AG04449 (cell line): ENCODE measurements at regions not wholly inside any gene's neighbourhood (a gene's known extent, or its start where the extent isn't known, plus 50 kb on each side); places are given as distances from the start of the nearest gene placed in this dataset.

ENCODE experiments used
- CTCF ChIA-PET: fragments of 350-600 bp; formaldehyde crosslinking; extraction: SDS; loops from one replicate; lab custom pipeline; 2021; ENCODE audit warnings: antibody characterized with exemption; lab: Yijun Ruan, JAX
- POLR2A ChIA-PET: fragments of 400-600, 350-600 bp; formaldehyde crosslinking; extraction: SDS; loops from one replicate; lab custom pipeline; 2020; ENCODE audit warnings: antibody characterized with exemption, inconsistent platforms; lab: Yijun Ruan, JAX
- DNase-seq: peaks from one replicate; pipeline ENCODE4 v3.0.0-alpha.2; 2010; ENCODE audit warnings: low read depth, low spot score
- H3K4me3 ChIP-seq: 2 replicates; pipeline ENCODE4 v1.5.1; 2011; ENCODE audit warnings: low read depth, mild to moderate bottlenecking, control low read depth, low read length
- TF ChIP-seq, protein P1 (sequence below): IDR thresholded peaks from one replicate; pipeline ENCODE4 v1.5.1; 2011; ENCODE audit warnings: mild to moderate bottlenecking, moderate library complexity, low read length, control low read depth, inconsistent platforms; ENCODE audit not compliant: insufficient read depth; ENCODE audit errors: missing control alignments

GRCh38 chr18:2336690-2337392 lies 234.5 kb downstream of the METTL4 start:
- CTCF ChIA-PET, result interaction anchor here (1.0 to 3.6 kb wide), 6 partner anchors 9 to 210 kb away, joined by 3 to 48 read pairs (median 6); no protein-coding TSS in a partner anchor

DNA sequence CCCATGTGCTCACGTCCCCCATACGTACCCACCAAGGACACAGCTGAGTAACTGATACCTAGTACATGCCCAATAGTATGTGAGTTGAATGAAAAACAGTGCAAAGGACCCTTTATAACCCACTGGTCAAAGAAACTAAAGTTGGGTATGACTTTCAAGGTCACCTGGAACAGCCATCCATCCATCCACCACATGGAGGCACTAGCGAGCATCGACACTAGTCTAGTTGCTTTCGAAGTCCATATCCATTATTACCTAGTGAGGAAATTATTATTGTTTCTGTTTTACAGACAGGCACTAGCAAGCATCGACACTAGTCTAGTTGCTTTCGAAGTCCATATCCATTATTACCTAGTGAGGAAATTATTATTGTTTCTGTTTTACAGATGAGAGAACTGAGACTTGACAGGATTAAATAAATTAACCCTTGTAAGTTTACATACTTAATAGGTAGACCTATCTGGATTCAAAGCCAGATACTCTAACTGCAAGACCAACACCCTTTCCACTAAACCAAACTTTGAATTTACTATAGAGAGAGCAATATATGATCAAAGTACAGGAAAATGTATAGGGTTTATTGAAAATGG lies 233.7 kb downstream of the METTL4 start:
- TF ChIP-seq, protein P1, sequence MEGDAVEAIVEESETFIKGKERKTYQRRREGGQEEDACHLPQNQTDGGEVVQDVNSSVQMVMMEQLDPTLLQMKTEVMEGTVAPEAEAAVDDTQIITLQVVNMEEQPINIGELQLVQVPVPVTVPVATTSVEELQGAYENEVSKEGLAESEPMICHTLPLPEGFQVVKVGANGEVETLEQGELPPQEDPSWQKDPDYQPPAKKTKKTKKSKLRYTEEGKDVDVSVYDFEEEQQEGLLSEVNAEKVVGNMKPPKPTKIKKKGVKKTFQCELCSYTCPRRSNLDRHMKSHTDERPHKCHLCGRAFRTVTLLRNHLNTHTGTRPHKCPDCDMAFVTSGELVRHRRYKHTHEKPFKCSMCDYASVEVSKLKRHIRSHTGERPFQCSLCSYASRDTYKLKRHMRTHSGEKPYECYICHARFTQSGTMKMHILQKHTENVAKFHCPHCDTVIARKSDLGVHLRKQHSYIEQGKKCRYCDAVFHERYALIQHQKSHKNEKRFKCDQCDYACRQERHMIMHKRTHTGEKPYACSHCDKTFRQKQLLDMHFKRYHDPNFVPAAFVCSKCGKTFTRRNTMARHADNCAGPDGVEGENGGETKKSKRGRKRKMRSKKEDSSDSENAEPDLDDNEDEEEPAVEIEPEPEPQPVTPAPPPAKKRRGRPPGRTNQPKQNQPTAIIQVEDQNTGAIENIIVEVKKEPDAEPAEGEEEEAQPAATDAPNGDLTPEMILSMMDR, result peak; percentile 65
- no peak for DNase-seq
- POLR2A ChIA-PET, result no interaction called here
- no peak overlapping the region for H3K4me3 ChIP-seq
- CTCF ChIA-PET, result interaction anchor here (1.0 to 3.6 kb wide), 9 partner anchors 9 to 233 kb away, joined by 3 to 48 read pairs (median 5); no protein-coding TSS in a partner anchor

More at GRCh38 chr18:2336690-2337392, 234.5 kb downstream of the METTL4 start:
- TF ChIP-seq, protein P1, result no peak
- DNase-seq, result no peak
- H3K4me3 ChIP-seq, result no peak overlapping the region
- POLR2A ChIA-PET, result no interaction called here

GRCh38 chr18:2338601-2339000 lies 232.7 kb downstream of the METTL4 start:
- POLR2A ChIA-PET, result no interaction called here
- CTCF ChIA-PET, result interaction anchor here (0.7 to 3.6 kb wide), 7 partner anchors 13 to 234 kb away, joined by 3 to 23 read pairs (median 4); no protein-coding TSS in a partner anchor
- H3K4me3 ChIP-seq, result no peak overlapping the region
- TF ChIP-seq, protein P1, result no peak
- no peak for DNase-seq

GRCh38 chr18:2340335-2340734 lies 231.0 kb downstream of the METTL4 start:
- no peak overlapping the region for H3K4me3 ChIP-seq
- no peak for DNase-seq
- POLR2A ChIA-PET, result no interaction called here
- TF ChIP-seq, protein P1, result no peak
- CTCF ChIA-PET, result no interaction called here

GRCh38 chr18:2348003-2348402 lies 223.3 kb downstream of the METTL4 start:
- POLR2A ChIA-PET, result no interaction called here
- H3K4me3 ChIP-seq, result no peak overlapping the region
- TF ChIP-seq, protein P1, result no peak
- DNase-seq, result no peak
- CTCF ChIA-PET, result interaction anchor here (0.7 to 1.1 kb wide), 2 partner anchors 8 to 9 kb away, joined by 3 read pairs; no protein-coding TSS in a partner anchor
